ENCODE measurements at regions not wholly inside any gene's neighbourhood (a gene's known extent, or its start where the extent isn't known, plus 50 kb on each side); places are given as distances from the start of the nearest gene placed in this dataset.
"Not testable (repeated sequence)": the region's sequence is repeated elsewhere in the genome, so short reads cannot be mapped to it uniquely, and the experiment has no call there.

- in situ Hi-C loops (cut with HindIII; ENCODE audit: low sequenced_read_pairs): no loop called here
Measured at GRCh38 chr11:54927704-54928103, 221.1 kb downstream of the OR4A5 start.

- in situ Hi-C loops (cut with HindIII; ENCODE audit: low sequenced_read_pairs): no loop called here
Measured at GRCh38 chr11:54930930-54931329, 224.3 kb downstream of the OR4A5 start.

DNA sequence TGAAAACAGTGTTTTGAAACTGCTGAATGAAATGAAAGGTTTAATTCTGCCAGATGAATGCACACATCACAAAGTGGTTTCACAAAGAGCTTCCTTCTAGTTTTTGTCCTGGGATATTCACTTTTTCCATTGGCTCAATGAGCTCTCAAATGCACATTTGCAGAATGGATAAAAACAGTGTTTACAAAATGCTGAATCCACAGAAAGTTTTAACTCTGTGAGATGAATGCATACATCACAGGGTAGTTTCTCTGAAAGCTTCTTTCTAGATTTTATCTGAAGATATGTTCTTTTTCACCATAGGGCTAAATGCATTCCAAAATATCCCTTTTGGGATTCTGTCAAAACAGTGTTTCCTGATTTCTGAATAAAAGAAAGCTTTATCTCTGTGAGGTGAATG is 237.6 kb downstream of the OR4A5 start:
- in situ Hi-C loops (cut with HindIII; ENCODE audit: low sequenced_read_pairs): no loop called here

- in situ Hi-C loops (cut with HindIII; ENCODE audit: low sequenced_read_pairs): no loop called here
Measured at GRCh38 chr11:54946424-54946823, 239.8 kb downstream of the OR4A5 start.

- in situ Hi-C loops (cut with HindIII; ENCODE audit: low sequenced_read_pairs): not testable (repeated sequence)
Measured at GRCh38 chr11:54947175-54947574, 240.5 kb downstream of the OR4A5 start.

GRCh38 chr11:54979375-54979774 is 272.7 kb downstream of the OR4A5 start:
- in situ Hi-C loops (cut with HindIII; ENCODE audit: low sequenced_read_pairs): no loop called here

GRCh38 chr11:54985731-54986130 is 276.2 kb upstream of the TRIM48 start:
- in situ Hi-C loops (cut with HindIII; ENCODE audit: low sequenced_read_pairs): no loop called here

- in situ Hi-C loops (cut with HindIII; ENCODE audit: low sequenced_read_pairs): not testable (repeated sequence)
Measured at GRCh38 chr11:55028837-55029236, 233.1 kb upstream of the TRIM48 start.

- in situ Hi-C loops (cut with HindIII; ENCODE audit: low sequenced_read_pairs): no loop called here
Measured at GRCh38 chr11:55054723-55055122, 207.2 kb upstream of the TRIM48 start.

GRCh38 chr11:55084588-55084987 is 177.4 kb upstream of the TRIM48 start:
- in situ Hi-C loops (cut with HindIII; ENCODE audit: low sequenced_read_pairs): not testable (repeated sequence)

GRCh38 chr11:55106391-55106790 is 155.6 kb upstream of the TRIM48 start:
- in situ Hi-C loops (cut with HindIII; ENCODE audit: low sequenced_read_pairs): loop anchor here (25.0 kb wide), 1 partner anchor 144 kb away; no protein-coding TSS in a partner anchor
